Kidney epithelial cell (primary cell): ENCODE measurements at regions not wholly inside any gene's neighbourhood (a gene's known extent, or its start where the extent isn't known, plus 50 kb on each side); places are given as distances from the start of the nearest gene placed in this dataset.

Experiments used
- DNase-seq: peaks from one replicate; pipeline ENCODE4 v3.0.0-alpha.2; 2010; ENCODE audit warnings: low read depth
- H3K27me3 ChIP-seq: 2 replicates; pipeline ENCODE4 v1.6.0; 2011; ENCODE audit warnings: low read length; ENCODE audit not compliant: control insufficient read depth, insufficient read depth
- H3K36me3 ChIP-seq: 2 replicates; pipeline ENCODE4 v1.5.1; 2011; ENCODE audit warnings: low read length; ENCODE audit not compliant: control insufficient read depth, insufficient read depth
- H3K4me3 ChIP-seq: 2 replicates; pipeline ENCODE4 v1.5.1; 2011; ENCODE audit warnings: low read depth, mild to moderate bottlenecking, control low read depth, low read length
- TF ChIP-seq, protein P1 (sequence below): IDR thresholded peaks from 2 replicates; pipeline ENCODE4 v1.5.1; 2011; ENCODE audit warnings: mild to moderate bottlenecking, moderate library complexity, low read length, control low read depth, inconsistent platforms; ENCODE audit not compliant: insufficient read depth, poor library complexity, severe bottlenecking

DNA sequence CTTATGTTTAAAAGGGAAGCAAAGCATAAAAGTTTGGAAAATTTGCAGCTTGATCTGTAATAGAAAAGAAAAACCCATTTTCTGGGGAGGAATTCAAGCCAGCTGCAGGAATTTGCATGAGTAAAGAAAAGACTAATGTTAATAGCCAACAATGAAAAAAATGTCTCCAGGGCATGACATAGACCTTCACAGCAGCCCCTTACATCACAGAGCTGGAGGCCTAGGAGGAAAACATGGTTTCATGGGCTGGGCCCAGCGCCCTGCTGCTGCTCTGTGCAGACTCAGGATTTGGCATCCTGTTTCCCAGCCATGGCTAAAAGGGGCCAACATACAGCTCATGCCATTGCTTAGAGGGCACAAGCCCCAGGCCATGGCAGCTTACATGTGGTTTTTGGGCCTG lies 411.6 kb upstream of the MC4R start:
- Histone ChIP-seq H3K36me3 (no peaks in the 10 kb centered on the region), H3K27me3 (no peaks in the 10 kb centered on the region), H3K4me3 (no peak overlapping the region)
- DNase-seq: no peak
- TF ChIP-seq, protein P1, sequence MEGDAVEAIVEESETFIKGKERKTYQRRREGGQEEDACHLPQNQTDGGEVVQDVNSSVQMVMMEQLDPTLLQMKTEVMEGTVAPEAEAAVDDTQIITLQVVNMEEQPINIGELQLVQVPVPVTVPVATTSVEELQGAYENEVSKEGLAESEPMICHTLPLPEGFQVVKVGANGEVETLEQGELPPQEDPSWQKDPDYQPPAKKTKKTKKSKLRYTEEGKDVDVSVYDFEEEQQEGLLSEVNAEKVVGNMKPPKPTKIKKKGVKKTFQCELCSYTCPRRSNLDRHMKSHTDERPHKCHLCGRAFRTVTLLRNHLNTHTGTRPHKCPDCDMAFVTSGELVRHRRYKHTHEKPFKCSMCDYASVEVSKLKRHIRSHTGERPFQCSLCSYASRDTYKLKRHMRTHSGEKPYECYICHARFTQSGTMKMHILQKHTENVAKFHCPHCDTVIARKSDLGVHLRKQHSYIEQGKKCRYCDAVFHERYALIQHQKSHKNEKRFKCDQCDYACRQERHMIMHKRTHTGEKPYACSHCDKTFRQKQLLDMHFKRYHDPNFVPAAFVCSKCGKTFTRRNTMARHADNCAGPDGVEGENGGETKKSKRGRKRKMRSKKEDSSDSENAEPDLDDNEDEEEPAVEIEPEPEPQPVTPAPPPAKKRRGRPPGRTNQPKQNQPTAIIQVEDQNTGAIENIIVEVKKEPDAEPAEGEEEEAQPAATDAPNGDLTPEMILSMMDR: no peak

DNA sequence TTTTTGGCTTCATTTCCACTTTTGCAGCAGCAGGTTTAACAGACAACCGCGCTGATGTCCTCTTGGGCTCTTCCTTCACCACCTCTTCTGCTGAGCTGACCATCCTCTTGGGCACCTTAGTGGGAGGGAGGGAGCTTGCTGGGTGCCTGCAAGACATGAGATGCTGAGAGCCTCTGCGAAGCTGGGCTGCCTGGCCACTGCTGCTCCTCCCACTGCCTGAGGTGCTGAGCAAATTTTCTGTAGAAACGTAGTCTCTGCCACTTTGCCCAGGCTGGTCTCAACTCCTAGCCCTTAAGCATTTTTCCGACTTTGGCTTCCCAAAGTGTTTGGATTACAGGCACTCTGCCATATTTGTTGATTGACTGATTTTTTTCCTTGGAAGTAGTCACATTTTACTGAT lies 422.2 kb upstream of the MC4R start:
- TF ChIP-seq, protein P1: no peak
- Histone ChIP-seq H3K4me3 (no peak overlapping the region), H3K27me3 (no peaks in the 10 kb centered on the region), H3K36me3 (no peaks in the 10 kb centered on the region)
- no peak for DNase-seq

DNA sequence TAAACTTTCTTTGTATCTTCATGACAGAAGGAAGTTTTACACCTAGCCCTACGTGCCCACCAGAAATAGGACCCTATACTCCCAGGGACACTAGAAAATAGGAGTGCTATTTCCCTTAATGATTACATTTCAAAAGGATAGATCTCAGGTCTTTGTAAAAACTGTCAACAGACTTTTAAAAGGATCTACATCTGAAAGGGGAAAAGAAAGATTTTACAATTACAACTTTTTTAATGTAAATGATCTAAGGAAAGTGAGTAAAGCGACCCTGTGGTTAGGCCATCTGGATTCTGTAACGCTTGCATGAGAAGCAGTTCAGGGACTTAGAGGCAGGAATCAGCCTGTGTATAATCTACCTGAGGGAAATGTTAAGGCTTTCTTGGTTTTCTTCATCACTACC lies 431.8 kb upstream of the MC4R start:
- no peak overlapping the region for H3K4me3 ChIP-seq
- no peaks in the 10 kb centered on the region for H3K36me3 ChIP-seq
- no peak for DNase-seq
- no peaks in the 10 kb centered on the region for H3K27me3 ChIP-seq
- TF ChIP-seq, protein P1: no peak

DNA sequence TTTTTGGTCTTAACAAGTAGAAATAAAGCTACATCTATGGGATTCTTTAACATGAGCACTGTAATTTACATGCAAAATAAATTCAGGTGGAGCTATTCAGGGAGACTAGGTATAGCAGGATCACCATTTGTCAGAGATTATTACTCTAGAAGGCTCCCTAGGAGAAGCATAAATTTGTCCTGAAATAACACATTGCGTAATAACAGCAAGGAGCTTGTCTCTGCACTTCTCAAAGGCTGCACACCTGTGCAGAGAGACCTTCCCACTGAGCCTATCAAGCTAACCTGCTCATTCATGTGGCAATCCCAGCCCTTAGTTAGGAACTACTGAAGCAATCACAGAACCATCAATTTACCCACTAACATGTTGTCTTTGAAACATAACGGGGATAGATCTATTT lies 437.4 kb upstream of the MC4R start:
- DNase-seq: no peak
- TF ChIP-seq, protein P1: no peak
- Histone ChIP-seq H3K27me3 (no peaks in the 10 kb centered on the region), H3K36me3 (no peaks in the 10 kb centered on the region), H3K4me3 (no peak overlapping the region)

DNA sequence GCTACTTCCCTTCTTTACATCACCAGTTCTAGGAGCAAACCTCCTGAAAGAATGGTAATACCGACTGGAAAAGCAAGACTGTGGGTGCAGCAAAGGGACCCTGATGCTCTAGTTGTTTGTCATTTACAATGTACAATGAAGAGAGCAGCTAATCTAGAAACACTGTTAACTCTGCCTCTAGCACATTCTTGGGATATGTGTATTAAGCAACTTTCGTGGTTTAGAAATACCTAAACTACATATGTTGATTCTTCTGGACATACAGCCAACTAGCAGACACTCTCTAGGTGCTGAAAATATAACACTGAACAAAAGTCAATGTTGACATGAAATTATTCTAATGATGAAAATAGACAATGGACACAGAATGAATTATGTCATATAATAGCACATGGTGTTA lies 440.3 kb upstream of the MC4R start:
- TF ChIP-seq, protein P1: no peak
- Histone ChIP-seq H3K27me3 (no peaks in the 10 kb centered on the region), H3K4me3 (no peak overlapping the region), H3K36me3 (no peaks in the 10 kb centered on the region)
- no peak for DNase-seq

DNA sequence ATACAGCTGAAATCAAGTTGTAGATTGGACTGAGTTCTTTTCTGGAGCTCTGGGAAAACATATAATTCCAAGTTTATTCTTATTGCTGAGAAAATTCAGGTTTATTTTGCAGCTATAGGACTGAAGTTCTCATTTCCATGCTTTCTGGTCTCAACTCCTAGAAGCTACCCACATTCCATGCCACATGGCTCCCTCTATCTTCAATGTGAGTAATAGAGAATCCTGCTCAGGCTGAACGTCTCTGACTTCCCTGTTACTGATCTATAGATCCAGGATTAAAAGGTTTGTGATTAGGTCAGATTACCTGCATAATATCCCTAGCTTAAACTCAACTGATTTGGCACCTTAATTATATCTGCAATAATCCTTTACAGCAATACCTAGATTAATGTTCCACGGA lies 453.8 kb upstream of the MC4R start:
- DNase-seq: no peak
- Histone ChIP-seq H3K36me3 (no peaks in the 10 kb centered on the region), H3K4me3 (no peak overlapping the region), H3K27me3 (no peaks in the 10 kb centered on the region)
- TF ChIP-seq, protein P1: peak; percentile 19
